PC-3 (cell line): ENCODE measurements at regions not wholly inside any gene's neighbourhood (a gene's known extent, or its start where the extent isn't known, plus 50 kb on each side); places are given as distances from the start of the nearest gene placed in this dataset.

ENCODE experiments used
- ATAC-seq: fragments of 200-7000 bp; cut with Tn5 transposase; 2 replicates; pipeline ENCODE4 v1.9.1; 2020; ENCODE audit warnings: mild to moderate bottlenecking, moderate library complexity
- BruUV-seq: library from RNA; stranded (reverse); fragments of 400-500 nt; replicated peaks from 2 replicates; lab custom pipeline; 2021; lab: Mats Ljungman, UMichigan
- CTCF ChIA-PET: fragments of 300-600 bp; sonication (Branson Sonifier 250); formaldehyde crosslinking; loops from one replicate; lab custom pipeline; 2022; ENCODE audit warnings: antibody characterized with exemption; lab: Charles Lee
- POLR2A ChIA-PET: fragments of 300-600 bp; sonication (Branson Sonifier 250); formaldehyde crosslinking; loops from one replicate; lab custom pipeline; 2022; ENCODE audit warnings: antibody characterized with exemption; ENCODE audit not compliant: unreplicated experiment; lab: Charles Lee
- DNase-seq: peaks from one replicate; pipeline ENCODE4 v3.0.0-alpha.2; 2015
- H2AFZ ChIP-seq: fragments of 300-600 bp; sonication (generic); 2 replicates; pipeline ENCODE4 v1.6.0; 2016; ENCODE audit warnings: antibody characterized with exemption, low read length
- H3F3A ChIP-seq: fragments of 300-600 bp; sonication (generic); one replicate; pipeline ENCODE4 v1.6.0; 2017; ENCODE audit warnings: antibody characterized with exemption, low read length, control low read depth, mild to moderate bottlenecking; ENCODE audit not compliant: unreplicated experiment
- H3K27ac ChIP-seq: fragments of 300-600 bp; sonication (generic); 2 replicates; pipeline ENCODE4 v1.5.1; 2016; ENCODE audit warnings: mild to moderate bottlenecking, low read length
- H3K27me3 ChIP-seq: fragments of 300-600 bp; sonication (generic); 2 replicates; pipeline ENCODE4 v1.6.1; 2016; ENCODE audit warnings: low read length, mixed read lengths
- H3K36me3 ChIP-seq: fragments of 300-600 bp; sonication (generic); 2 replicates; pipeline ENCODE4 v1.6.1; 2016; ENCODE audit warnings: low read depth, mixed run types, low read length, mixed read lengths
- H3K4me1 ChIP-seq: fragments of 300-600 bp; sonication (generic); 2 replicates; pipeline ENCODE4 v1.5.1; 2016; ENCODE audit warnings: low read length; ENCODE audit not compliant: insufficient read depth
- H3K4me2 ChIP-seq: fragments of 300-600 bp; sonication (generic); 2 replicates; pipeline ENCODE4 v1.6.0; 2016; ENCODE audit warnings: low read length
- H3K4me3 ChIP-seq: fragments of 300-600 bp; sonication (generic); 2 replicates; pipeline ENCODE4 v1.5.1; 2016; ENCODE audit warnings: mild to moderate bottlenecking, low read length, mixed read lengths
- H3K79me2 ChIP-seq: fragments of 300-600 bp; sonication (generic); 2 replicates; pipeline ENCODE4 v1.6.1; 2017; ENCODE audit warnings: low read length, mixed read lengths
- H3K9ac ChIP-seq: fragments of 300-600 bp; sonication (generic); 2 replicates; pipeline ENCODE4 v1.6.0; 2016; ENCODE audit warnings: mild to moderate bottlenecking, low read length
- H3K9me2 ChIP-seq: fragments of 300-600 bp; sonication (generic); replicated peaks from 2 replicates; pipeline ENCODE4 v1.6.1; 2016; ENCODE audit warnings: mixed run types, low read length, mixed read lengths
- H3K9me3 ChIP-seq: fragments of 300-600 bp; sonication (generic); 2 replicates; pipeline ENCODE4 v1.6.1; 2016; ENCODE audit warnings: low read length, mixed read lengths
- H4K20me1 ChIP-seq: fragments of 300-600 bp; sonication (generic); 2 replicates; pipeline ENCODE4 v1.6.1; 2016; ENCODE audit warnings: low read length, mixed read lengths
- CTCF ChIP-seq: fragments of 300-600 bp; sonication (generic); conservative IDR thresholded peaks from 2 replicates; pipeline ENCODE4 v1.5.1; 2017; ENCODE audit warnings: antibody characterized with exemption, low read depth, mild to moderate bottlenecking, low read length
- EZH2 ChIP-seq: fragments of 300-600 bp; sonication (generic); IDR thresholded peaks from one replicate; pipeline ENCODE4 v1.6.1; 2017; ENCODE audit warnings: antibody characterized with exemption, mild to moderate bottlenecking, low read length; ENCODE audit not compliant: unreplicated experiment
- EZH2phosphoT487 ChIP-seq: fragments of 300-600 bp; sonication (generic); IDR thresholded peaks from 2 replicates; pipeline ENCODE4 v1.6.1; 2018; ENCODE audit warnings: mild to moderate bottlenecking, antibody characterized with exemption, low read length, borderline replicate concordance
- intact Hi-C: fragments of 100-400 bp; cut with micrococcal nuclease; formaldehyde crosslinking; loops from 2 replicates; pipeline ENCODE4 v1.9.0; 2023

GRCh38 chr10:84607523-84607922 is 279.1 kb downstream of the CCSER2 start:
- Histone ChIP-seq H3K79me2 (no peaks in the 10 kb centered on the region), H3K27ac (no peak overlapping the region), H3K27me3 (peaks cover 31% of the 10 kb centered on the region), H2AFZ (no peak overlapping the region), H3K9me2 (no peaks in the 10 kb centered on the region), H3F3A (no peaks in the 10 kb centered on the region), H3K4me1 (no peaks in the 10 kb centered on the region), H3K9me3 (no peaks in the 10 kb centered on the region), H3K4me3 (no peak overlapping the region), H4K20me1 (no peaks in the 10 kb centered on the region), H3K36me3 (no peaks in the 10 kb centered on the region), H3K9ac (no peak overlapping the region), H3K4me2 (no peak overlapping the region)
- TF ChIP-seq EZH2phosphoT487 (no peak), EZH2 (no peak), CTCF (no peak)
- ATAC-seq = no peak
- intact Hi-C loops = no loop called here
- CTCF ChIA-PET = no interaction called here
- no TSS peak for BruUV-seq
- no peak for DNase-seq
- POLR2A ChIA-PET = no interaction called here

GRCh38 chr10:84608126-84608525 is 279.7 kb downstream of the CCSER2 start:
- H3K4me3 ChIP-seq = no peak overlapping the region

More at GRCh38 chr10:84608126-84608525, 279.7 kb downstream of the CCSER2 start:
- H3F3A ChIP-seq = no peaks in the 10 kb centered on the region
- H3K9ac ChIP-seq = no peak overlapping the region
- H3K9me3 ChIP-seq = no peaks in the 10 kb centered on the region
- no TSS peak for BruUV-seq
- H3K36me3 ChIP-seq = no peaks in the 10 kb centered on the region
- TF ChIP-seq CTCF (no peak), EZH2phosphoT487 (no peak), EZH2 (no peak)
- intact Hi-C loops = no loop called here
- peaks cover 30% of the 10 kb centered on the region for H3K27me3 ChIP-seq
- H3K4me1 ChIP-seq = peaks cover 5% of the 10 kb centered on the region; the same call in 1 of the 2 replicates
- no peaks in the 10 kb centered on the region for H3K79me2 ChIP-seq
- no peaks in the 10 kb centered on the region for H3K9me2 ChIP-seq
- no peak overlapping the region for H3K4me2 ChIP-seq
- POLR2A ChIA-PET = no interaction called here
- no peak overlapping the region for H3K27ac ChIP-seq
- CTCF ChIA-PET = interaction anchor here (1.1 kb wide), 1 partner anchor 68 kb away, joined by 3 read pairs; no protein-coding TSS in a partner anchor
- no peak overlapping the region for H2AFZ ChIP-seq
- DNase-seq = no peak
- H4K20me1 ChIP-seq = no peaks in the 10 kb centered on the region
- ATAC-seq = no peak
